H9 (cell line): ENCODE measurements at regions not wholly inside any gene's neighbourhood (a gene's known extent, or its start where the extent isn't known, plus 50 kb on each side); places are given as distances from the start of the nearest gene placed in this dataset.

Experiments used
- DNase-seq: peaks from one replicate; pipeline ENCODE4 v3.0.0-alpha.2; 2017
- H2AFZ ChIP-seq: one replicate; pipeline ENCODE4 v1.6.1; 2013; ENCODE audit warnings: mild to moderate bottlenecking, low read length, control low read depth, moderate library complexity
- H2AK5ac ChIP-seq: 2 replicates; pipeline ENCODE4 v1.6.1; 2013; ENCODE audit warnings: low read length, control low read depth, mixed read lengths; ENCODE audit not compliant: insufficient read length
- H2BK120ac ChIP-seq: one replicate; pipeline ENCODE4 v1.6.1; 2013; ENCODE audit warnings: low read depth, mild to moderate bottlenecking, low read length, control low read depth, inconsistent platforms; ENCODE audit not compliant: poor library complexity, severe bottlenecking
- H2BK12ac ChIP-seq: 2 replicates; pipeline ENCODE4 v1.6.1; 2013; ENCODE audit warnings: low read length, control low read depth, mixed read lengths, low read depth; ENCODE audit not compliant: insufficient read length
- H2BK15ac ChIP-seq: 2 replicates; pipeline ENCODE4 v1.6.1; 2013; ENCODE audit warnings: low read depth, low read length, control low read depth
- H2BK20ac ChIP-seq: one replicate; pipeline ENCODE4 v1.6.1; 2013; ENCODE audit warnings: low read depth, mild to moderate bottlenecking, low read length, control low read depth, inconsistent platforms; ENCODE audit not compliant: poor library complexity, severe bottlenecking
- H2BK5ac ChIP-seq: 2 replicates; pipeline ENCODE4 v1.6.1; 2013; ENCODE audit warnings: low read length, control low read depth, mixed read lengths; ENCODE audit not compliant: insufficient read length
- H3K14ac ChIP-seq: 2 replicates; pipeline ENCODE4 v1.6.1; 2013; ENCODE audit warnings: low read length, control low read depth; ENCODE audit not compliant: insufficient read depth
- H3K18ac ChIP-seq: 2 replicates; pipeline ENCODE4 v1.6.1; 2013; ENCODE audit warnings: low read depth, mild to moderate bottlenecking, mixed read lengths, low read length, control low read depth; ENCODE audit not compliant: insufficient read length
- H3K23ac ChIP-seq: 2 replicates; pipeline ENCODE4 v1.6.1; 2013; ENCODE audit warnings: low read length, control low read depth, mixed read lengths, low read depth; ENCODE audit not compliant: insufficient read length
- H3K23me2 ChIP-seq: 2 replicates; pipeline ENCODE4 v1.6.1; 2013; ENCODE audit warnings: low read depth, mild to moderate bottlenecking, mixed read lengths, low read length, control low read depth; ENCODE audit not compliant: insufficient read length, poor library complexity, severe bottlenecking
- H3K27ac ChIP-seq: 2 replicates; pipeline ENCODE4 v1.5.1; 2013; ENCODE audit warnings: low read length, control low read depth, mixed read lengths, low read depth; ENCODE audit not compliant: insufficient read length
- H3K27me3 ChIP-seq: 2 replicates; pipeline ENCODE4 v1.6.1; 2013; ENCODE audit warnings: low read length, control low read depth, inconsistent platforms; ENCODE audit not compliant: insufficient read depth
- H3K4ac ChIP-seq: 2 replicates; pipeline ENCODE4 v1.6.1; 2013; ENCODE audit warnings: low read depth, mild to moderate bottlenecking, control low read depth, inconsistent platforms, low read length, moderate library complexity
- H3K4me1 ChIP-seq: 2 replicates; pipeline ENCODE4 v1.6.1; 2013; ENCODE audit warnings: low read length, control low read depth, inconsistent platforms; ENCODE audit not compliant: insufficient read depth
- H3K4me2 ChIP-seq: 2 replicates; pipeline ENCODE4 v1.6.1; 2013; ENCODE audit warnings: low read length, control low read depth, mixed read lengths; ENCODE audit not compliant: insufficient read length, insufficient read depth
- H3K56ac ChIP-seq: 2 replicates; pipeline ENCODE4 v1.6.1; 2013; ENCODE audit warnings: low read depth, mild to moderate bottlenecking, mixed read lengths, low read length, control low read depth; ENCODE audit not compliant: insufficient read length
- H3K79me1 ChIP-seq: 2 replicates; pipeline ENCODE4 v1.6.1; 2013; ENCODE audit warnings: low read depth, mild to moderate bottlenecking, moderate library complexity, low read length, control low read depth, inconsistent platforms; ENCODE audit not compliant: insufficient read depth, poor library complexity, severe bottlenecking
- H3K79me2 ChIP-seq: 2 replicates; pipeline ENCODE4 v1.6.1; 2013; ENCODE audit warnings: low read length, control low read depth, inconsistent platforms; ENCODE audit not compliant: insufficient read depth
- H3K9ac ChIP-seq: 2 replicates; pipeline ENCODE4 v1.6.1; 2013; ENCODE audit warnings: low read length, control low read depth, mixed read lengths; ENCODE audit not compliant: insufficient read length; ENCODE audit errors: extremely low read depth
- H3K9me3 ChIP-seq: one replicate; pipeline ENCODE4 v1.6.1; 2013; ENCODE audit warnings: low read depth, low read length, inconsistent platforms; ENCODE audit not compliant: control insufficient read depth
- H3T11ph ChIP-seq: one replicate; pipeline ENCODE4 v1.6.1; 2013; ENCODE audit warnings: mild to moderate bottlenecking, low read length, control low read depth, inconsistent platforms
- H4K20me1 ChIP-seq: one replicate; pipeline ENCODE4 v1.6.1; 2013; ENCODE audit not compliant: control insufficient read depth, insufficient read length, insufficient read depth
- H4K5ac ChIP-seq: 2 replicates; pipeline ENCODE4 v1.6.1; 2013; ENCODE audit warnings: low read depth, mild to moderate bottlenecking, mixed read lengths, low read length, control low read depth; ENCODE audit not compliant: insufficient read length
- H4K8ac ChIP-seq: replicated peaks from 2 replicates; pipeline ENCODE4 v1.6.1; 2013; ENCODE audit warnings: low read length, control low read depth, mixed read lengths, low read depth; ENCODE audit not compliant: insufficient read length
- H4K91ac ChIP-seq: 2 replicates; pipeline ENCODE4 v1.6.1; 2013; ENCODE audit warnings: low read depth, mild to moderate bottlenecking, moderate library complexity, mixed read lengths, low read length, control low read depth; ENCODE audit not compliant: insufficient read length
- H3K27ac Mint-ChIP-seq, 3 experiments: 2 replicates in 2 of 3; 3 replicates in 1 of 3; pipeline ENCODE4 v1.8.0; 2020 to 2021; ENCODE audit warnings: mixed read lengths in 3 of 3, mild to moderate bottlenecking in 1 of 3, moderate library complexity in 1 of 3
- H3K27me3 Mint-ChIP-seq: 2 replicates; pipeline ENCODE4 v1.8.0; 2021; ENCODE audit warnings: low read depth, mild to moderate bottlenecking, moderate library complexity, mixed read lengths
- H3K36me3 Mint-ChIP-seq, 3 experiments: 2 replicates in 2 of 3; 3 replicates in 1 of 3; pipeline ENCODE4 v1.8.0; 2020 to 2021; ENCODE audit warnings: low read depth in 3 of 3, mixed read lengths in 3 of 3; ENCODE audit not compliant: insufficient read depth in 1 of 3
- H3K4me1 Mint-ChIP-seq, 2 experiments: 2 replicates each; pipeline ENCODE4 v1.8.0; 2020; ENCODE audit warnings: mixed read lengths in 2 of 2
- H3K4me3 Mint-ChIP-seq, 2 experiments: 2 replicates in 1 of 2; 3 replicates in 1 of 2; pipeline ENCODE4 v1.8.0; 2020 to 2021; ENCODE audit warnings: mild to moderate bottlenecking in 2 of 2, mixed read lengths in 2 of 2, moderate library complexity in 1 of 2
- H3K9me3 Mint-ChIP-seq, 2 experiments: 2 replicates in 1 of 2; 3 replicates in 1 of 2; pipeline ENCODE4 v1.8.0; 2020; ENCODE audit warnings: mild to moderate bottlenecking in 2 of 2, mixed read lengths in 2 of 2, moderate library complexity in 1 of 2
- WGBS: extraction: QIAGEN DNeasy Blood & Tissue Kit; methylation state at CpG from one replicate; pipeline ENCODE4 v1.1.7; 2013; ENCODE audit warnings: missing lambda C conversion rate, low lambda C conversion rate, mixed read lengths; ENCODE audit not compliant: insufficient read length; ENCODE audit errors: extremely low coverage; 5-methylcytosine and 5-hydroxymethylcytosine counted together
- TF ChIP-seq, protein P1 (sequence below): fragments of 200-600 bp; sonication (generic); conservative IDR thresholded peaks from 3 replicates; pipeline ENCODE4 v1.8.0; 2021; ENCODE audit warnings: antibody characterized with exemption, mild to moderate bottlenecking

- no peaks in the 10 kb centered on the region for H3K9me3 Mint-ChIP-seq
- H3K27me3 ChIP-seq: no peaks in the 10 kb centered on the region
These were observed 230.4 kb upstream of the ARPP21 start for GRCh38 chr3:35408882-35409281.

More at GRCh38 chr3:35408882-35409281, 230.4 kb upstream of the ARPP21 start:
- H2BK5ac ChIP-seq: no peak overlapping the region
- H3K56ac ChIP-seq: no peak overlapping the region
- no peak overlapping the region for H2BK12ac ChIP-seq
- H3K23me2 ChIP-seq: no peaks in the 10 kb centered on the region
- H3K27me3 Mint-ChIP-seq: no peaks in the 10 kb centered on the region
- no peak for DNase-seq
- H3K23ac ChIP-seq: no peak overlapping the region
- no peak overlapping the region for H3K4me2 ChIP-seq
- no peak overlapping the region; a peak in 1 of 7 replicates for H3K27ac Mint-ChIP-seq
- H3K79me2 ChIP-seq: no peaks in the 10 kb centered on the region
- no peak overlapping the region for H3K27ac ChIP-seq
- no peak overlapping the region for H2BK20ac ChIP-seq
- no peak overlapping the region for H2AFZ ChIP-seq
- no peak overlapping the region for H3K4ac ChIP-seq
- H3K36me3 Mint-ChIP-seq: no peaks in the 10 kb centered on the region
- no peak overlapping the region for H4K8ac ChIP-seq
- TF ChIP-seq, protein P1, sequence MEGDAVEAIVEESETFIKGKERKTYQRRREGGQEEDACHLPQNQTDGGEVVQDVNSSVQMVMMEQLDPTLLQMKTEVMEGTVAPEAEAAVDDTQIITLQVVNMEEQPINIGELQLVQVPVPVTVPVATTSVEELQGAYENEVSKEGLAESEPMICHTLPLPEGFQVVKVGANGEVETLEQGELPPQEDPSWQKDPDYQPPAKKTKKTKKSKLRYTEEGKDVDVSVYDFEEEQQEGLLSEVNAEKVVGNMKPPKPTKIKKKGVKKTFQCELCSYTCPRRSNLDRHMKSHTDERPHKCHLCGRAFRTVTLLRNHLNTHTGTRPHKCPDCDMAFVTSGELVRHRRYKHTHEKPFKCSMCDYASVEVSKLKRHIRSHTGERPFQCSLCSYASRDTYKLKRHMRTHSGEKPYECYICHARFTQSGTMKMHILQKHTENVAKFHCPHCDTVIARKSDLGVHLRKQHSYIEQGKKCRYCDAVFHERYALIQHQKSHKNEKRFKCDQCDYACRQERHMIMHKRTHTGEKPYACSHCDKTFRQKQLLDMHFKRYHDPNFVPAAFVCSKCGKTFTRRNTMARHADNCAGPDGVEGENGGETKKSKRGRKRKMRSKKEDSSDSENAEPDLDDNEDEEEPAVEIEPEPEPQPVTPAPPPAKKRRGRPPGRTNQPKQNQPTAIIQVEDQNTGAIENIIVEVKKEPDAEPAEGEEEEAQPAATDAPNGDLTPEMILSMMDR: no peak
- H3K4me1 ChIP-seq: no peaks in the 10 kb centered on the region
- H3K9me3 ChIP-seq: no peaks in the 10 kb centered on the region
- H3K79me1 ChIP-seq: no peaks in the 10 kb centered on the region
- no peak overlapping the region for H4K5ac ChIP-seq
- no peak overlapping the region for H2BK120ac ChIP-seq
- no peaks in the 10 kb centered on the region for H3K4me1 Mint-ChIP-seq
- H3K18ac ChIP-seq: no peak overlapping the region
- no peak overlapping the region for H4K91ac ChIP-seq
- no peak overlapping the region for H3K14ac ChIP-seq
- no peaks in the 10 kb centered on the region for H4K20me1 ChIP-seq
- no peak overlapping the region for H3K9ac ChIP-seq
- no peak overlapping the region for H3T11ph ChIP-seq
- no peak overlapping the region for H3K4me3 Mint-ChIP-seq
- H2AK5ac ChIP-seq: no peak overlapping the region
- H2BK15ac ChIP-seq: no peak overlapping the region
- WGBS: no CpG with 5 or more reads among the region's 1 CpG
